DMS153 treated with DMSO at 0.1 percent for 48 hours (cell line): ENCODE measurements at regions not wholly inside any gene's neighbourhood (a gene's known extent, or its start where the extent isn't known, plus 50 kb on each side); places are given as distances from the start of the nearest gene placed in this dataset.
"Not testable (repeated sequence)": the region's sequence is repeated elsewhere in the genome, so short reads cannot be mapped to it uniquely, and the experiment has no call there.

ENCODE experiments used
- DNase-seq: peaks from one replicate; lab custom pipeline; 2025; ENCODE audit not compliant: unreplicated experiment; lab: John Stamatoyannopoulos, UW

DNA sequence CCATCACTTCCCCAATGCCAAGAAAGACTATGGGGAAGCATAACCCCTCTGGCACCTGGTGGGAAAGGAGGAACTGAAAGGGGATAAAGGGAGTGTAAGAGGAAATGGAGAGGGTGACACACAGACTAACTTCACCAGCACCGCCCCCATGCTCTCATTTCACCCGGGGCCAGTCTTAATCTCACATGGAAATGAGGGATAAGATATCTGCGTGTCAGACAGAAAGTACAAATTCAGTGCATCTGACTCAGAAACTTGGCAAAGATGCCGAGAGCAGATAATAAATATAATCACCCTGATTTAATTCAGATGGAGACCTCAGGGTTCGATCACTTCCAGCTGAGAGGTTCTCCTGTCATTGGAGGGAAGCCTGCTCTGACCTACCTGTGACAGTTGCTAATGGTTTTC, 191.6 kb downstream of the DUSP6 start:
- no peak for DNase-seq

DNA sequence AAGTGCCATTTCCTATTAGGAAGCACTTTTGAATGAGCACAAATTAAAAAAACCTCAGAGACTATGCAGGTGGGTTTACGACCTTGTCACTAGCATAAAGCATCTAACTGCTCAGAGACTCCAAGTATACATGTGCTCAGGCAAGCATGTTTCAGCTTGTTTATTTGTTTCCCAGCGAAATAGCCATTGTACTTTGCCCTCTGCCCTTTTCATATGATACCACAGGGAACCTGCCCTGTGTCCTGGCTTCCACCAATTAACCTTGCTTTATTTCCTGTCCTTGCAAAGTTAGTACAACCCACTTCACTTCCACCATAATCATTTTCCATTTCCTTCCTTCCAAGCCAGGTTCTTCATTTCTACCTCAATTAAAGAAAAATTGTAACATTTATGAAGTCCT, 194.9 kb downstream of the DUSP6 start:
- DNase-seq = no peak

DNA sequence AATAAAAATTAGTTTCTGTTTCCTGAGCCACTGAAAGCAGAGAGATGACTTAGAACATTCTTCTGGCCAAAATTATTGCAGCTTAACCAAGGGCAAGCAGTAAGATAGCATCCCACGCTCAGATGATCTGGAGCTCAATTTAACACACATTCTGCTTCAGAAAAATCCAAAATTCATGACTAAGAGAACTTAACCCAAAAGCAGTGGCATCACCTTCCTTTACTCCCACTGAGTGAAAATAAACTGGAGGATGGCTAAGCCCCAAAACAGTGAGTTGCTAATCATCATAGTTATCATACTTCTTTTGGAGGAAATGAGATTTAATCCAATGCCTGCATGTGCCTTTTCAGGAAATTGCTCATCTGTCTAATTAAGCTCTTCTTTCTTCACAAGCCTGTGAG, 195.4 kb downstream of the DUSP6 start:
- DNase-seq = no peak

DNA sequence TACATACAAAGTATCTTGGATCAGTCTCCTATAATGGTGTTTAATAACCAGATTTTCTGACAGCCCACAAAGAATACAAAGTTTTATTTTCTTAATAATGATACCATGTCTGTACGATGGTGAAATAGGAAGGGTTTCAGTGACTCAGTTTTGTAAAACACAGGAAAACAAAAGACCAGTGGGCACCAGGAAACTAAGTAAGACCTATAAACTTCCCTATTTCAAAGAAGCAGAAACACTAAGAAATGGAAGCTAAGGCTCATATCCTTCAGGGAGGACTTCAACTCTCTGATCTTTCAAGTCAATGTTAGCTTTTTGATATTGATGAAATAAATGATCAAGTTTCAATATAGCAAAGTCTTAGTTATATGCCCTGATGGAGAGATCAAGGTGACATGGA, 196.0 kb downstream of the DUSP6 start:
- DNase-seq = no peak

DNA sequence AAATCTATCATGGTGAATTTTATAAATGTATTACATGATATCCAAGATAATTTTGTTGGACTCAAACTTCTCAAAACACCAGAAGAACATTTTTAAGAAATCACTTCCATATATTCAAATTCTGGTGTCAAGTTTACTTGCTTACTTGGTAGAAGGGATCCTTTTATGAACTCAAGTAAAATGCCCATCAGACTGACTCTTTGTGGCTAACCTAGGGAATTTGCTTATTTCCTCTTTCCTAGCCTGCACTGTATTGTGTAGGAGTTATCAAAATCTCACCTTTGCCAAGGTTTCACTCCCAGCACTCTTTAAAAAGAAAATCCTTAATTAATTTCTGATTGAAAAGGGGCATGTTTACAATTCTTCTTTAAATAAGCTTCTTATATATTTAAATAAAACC, 196.5 kb downstream of the DUSP6 start:
- no peak for DNase-seq

DNA sequence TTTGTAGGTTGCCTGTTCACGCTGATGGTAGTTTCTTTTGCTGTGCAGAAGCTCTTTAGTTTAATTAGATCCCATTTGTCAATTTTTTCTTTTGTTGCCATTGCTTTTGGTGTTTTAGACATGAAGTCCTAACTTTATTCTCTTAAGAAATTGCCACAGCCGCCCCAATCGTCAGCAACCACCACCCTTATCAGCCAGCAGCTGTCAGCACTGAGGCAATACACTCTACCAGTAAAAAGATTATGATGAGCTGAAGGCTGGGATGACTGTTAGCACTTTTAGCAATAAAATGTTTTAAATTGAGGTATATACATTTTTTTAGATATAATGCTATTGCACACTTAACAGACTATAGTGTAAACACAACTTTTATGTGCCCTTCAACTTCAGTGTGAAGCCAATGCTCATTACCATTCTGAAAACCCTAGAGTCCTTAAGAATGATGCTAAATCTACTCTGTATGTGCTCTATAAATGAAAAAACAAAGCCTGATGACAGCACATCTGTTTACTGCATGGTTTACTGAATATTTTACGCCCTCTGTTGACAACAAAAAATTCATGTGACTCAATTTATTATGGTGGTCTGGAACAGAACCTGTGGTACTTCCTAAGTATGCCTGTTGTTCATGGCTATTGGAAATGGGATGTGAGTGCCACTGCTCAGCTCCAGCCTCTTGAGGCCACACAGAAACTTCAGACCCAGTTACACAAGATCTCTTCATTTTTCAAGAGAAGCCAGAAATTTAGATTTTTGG, 197.4 kb downstream of the DUSP6 start:
- no peak for DNase-seq

DNA sequence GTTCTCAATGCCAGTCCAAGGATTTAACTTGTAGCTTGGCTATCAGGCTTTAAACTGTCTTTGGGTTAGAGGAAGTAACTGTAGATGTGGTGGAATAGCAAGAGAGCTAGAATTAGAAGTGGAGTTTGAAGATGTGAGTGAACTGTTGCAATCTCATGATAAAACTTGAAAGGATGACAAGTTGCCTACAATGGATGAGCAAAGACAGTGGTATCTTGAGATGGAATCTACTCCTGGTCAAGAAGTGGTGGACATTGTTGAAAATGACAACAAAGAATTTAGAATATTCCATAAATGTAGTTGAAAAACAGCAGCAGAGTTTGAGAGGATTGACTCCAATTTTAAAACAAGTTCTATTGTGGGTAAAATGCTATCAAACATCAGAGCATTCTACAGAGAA, 199.0 kb downstream of the DUSP6 start:
- DNase-seq = no peak

DNA sequence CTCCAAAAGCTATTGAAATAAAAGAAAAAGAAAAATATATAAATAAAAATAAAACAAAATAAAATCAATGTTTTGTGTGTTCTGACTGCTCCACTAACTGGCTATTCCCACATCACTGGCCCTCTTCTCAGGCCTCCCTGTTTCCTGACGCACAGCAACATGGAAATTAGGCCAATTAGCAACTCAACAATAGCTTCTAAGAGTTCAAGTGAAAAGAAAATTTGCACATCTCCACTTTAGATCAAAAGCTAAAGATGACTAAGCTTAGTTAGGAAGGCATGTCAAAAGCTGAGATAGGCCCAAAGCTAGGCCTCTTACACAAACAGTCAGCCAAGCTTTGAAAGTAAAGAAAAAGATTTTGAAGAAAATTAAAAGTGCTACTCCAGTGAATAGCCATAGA, 200.8 kb downstream of the DUSP6 start:
- DNase-seq = no peak

DNA sequence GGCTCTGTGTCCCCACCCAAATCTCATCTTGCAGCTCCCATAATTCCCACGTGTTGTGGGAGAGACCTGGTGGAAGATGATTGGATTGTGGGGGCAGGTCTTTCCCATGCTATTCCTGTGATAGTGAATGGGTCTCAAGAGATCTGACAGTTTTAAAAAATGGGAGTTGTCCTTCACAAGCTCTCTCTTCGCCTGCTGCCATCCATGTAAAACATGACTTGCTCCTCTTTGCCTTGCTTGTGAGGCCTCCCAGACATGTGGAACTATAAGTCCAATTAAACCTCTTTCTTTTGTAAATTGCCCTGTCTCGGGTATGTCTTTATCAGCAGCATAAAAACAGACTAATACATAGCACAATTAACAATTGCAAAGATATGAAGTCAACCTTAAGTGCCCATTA, 201.5 kb downstream of the DUSP6 start:
- DNase-seq = not testable (repeated sequence)

DNA sequence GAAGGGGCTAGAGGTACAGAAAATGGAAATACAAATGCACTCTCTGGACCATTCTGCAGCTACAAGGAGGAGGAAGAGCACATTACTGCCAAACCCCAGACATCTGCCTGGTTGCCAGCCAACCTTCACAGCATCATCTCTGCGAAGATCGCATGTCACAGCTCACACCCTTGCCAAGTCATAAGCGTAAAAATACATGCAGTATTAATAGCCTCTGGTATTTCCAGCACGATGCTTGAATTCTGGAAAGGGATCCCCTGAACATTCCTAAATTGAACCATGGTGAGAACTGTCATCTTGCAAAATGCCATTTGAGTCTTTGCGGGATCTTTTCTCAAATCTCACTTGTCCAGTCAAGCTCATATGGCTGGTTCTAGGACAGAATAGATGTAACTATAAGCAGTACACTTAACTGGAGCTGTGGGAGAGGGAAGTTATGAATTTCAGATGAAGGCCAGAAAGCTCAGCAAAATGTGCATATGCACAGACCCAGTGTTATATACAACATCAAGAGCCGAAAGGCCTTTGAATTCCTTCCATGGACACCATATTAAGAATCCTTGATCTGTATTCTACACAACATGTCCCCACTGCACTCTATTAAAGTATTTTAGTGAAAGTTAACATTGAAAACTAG, 211.6 kb downstream of the DUSP6 start:
- no peak for DNase-seq

DNA sequence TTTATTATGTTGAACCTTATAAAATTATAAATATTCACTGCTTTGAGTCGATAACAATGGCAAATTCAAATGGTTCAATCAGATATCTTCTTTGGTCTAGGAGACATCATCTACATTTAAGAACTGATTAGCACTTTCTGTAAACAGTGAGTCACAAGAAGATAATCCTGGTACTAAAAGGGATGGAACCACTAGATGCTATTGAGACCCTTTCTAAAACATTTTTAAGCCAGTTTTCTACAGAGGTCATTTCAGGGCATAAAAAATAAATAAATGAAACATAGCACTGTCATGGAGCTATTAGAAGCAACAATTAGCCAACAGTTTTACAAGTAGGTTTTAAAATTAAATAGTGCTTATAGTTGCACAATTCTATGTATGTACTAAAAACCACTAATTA, 212.2 kb downstream of the DUSP6 start:
- no peak for DNase-seq

DNA sequence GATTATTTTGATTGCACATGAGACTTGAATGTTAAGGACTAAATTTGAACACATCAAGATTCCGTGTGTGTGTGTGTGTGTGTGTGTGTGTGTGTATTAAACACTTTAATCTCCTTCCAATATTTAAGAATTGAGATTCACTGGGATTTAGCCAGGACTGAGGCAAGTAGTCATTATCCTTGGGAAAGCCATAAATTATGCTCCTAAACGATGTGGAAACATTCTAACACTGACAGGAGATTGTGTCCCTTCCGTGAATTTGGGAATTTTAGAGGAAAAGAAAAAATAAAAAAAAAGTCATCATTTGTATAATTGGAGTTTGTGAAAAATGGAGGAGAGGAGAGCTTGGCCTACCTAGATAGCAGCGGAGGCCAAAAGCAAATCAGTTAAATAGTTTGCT, 212.9 kb downstream of the DUSP6 start:
- DNase-seq = no peak

DNA sequence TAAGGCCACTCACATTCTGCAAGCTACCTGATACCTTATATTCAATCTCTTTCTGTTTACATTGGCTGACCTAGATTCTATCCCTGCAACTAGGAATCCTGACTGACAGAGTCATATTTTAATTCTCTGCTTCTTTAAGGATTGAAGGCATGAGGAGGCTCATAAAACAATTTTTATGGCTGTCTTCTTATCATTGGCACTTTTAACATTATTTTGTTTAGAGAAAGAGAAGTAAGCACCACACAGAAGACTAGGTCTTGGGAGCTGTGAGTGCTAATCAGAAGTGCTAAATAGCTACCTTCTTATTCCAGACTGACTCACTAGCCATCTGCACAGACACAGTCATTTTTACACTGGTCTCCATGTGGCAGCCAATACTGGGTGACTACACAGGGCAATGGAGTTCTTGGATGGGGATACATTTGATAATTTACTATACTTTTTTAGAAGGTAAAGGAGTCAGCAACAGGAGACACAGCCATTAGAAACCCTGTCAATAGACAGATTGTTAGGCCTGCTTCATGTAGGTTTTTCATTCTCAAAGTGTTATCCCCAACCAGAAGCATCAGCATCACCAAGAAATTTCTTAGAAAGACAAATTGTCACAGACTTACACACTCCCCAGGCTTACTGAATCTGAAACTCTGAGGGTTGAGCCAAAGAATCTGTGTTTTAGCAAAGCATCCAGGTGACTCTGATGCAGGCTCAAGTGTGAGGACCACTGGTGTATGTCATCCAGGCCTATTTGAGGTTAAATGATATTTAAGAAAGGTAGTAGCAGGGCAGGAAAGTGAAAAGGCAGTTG, 214.1 kb downstream of the DUSP6 start:
- no peak for DNase-seq

DNA sequence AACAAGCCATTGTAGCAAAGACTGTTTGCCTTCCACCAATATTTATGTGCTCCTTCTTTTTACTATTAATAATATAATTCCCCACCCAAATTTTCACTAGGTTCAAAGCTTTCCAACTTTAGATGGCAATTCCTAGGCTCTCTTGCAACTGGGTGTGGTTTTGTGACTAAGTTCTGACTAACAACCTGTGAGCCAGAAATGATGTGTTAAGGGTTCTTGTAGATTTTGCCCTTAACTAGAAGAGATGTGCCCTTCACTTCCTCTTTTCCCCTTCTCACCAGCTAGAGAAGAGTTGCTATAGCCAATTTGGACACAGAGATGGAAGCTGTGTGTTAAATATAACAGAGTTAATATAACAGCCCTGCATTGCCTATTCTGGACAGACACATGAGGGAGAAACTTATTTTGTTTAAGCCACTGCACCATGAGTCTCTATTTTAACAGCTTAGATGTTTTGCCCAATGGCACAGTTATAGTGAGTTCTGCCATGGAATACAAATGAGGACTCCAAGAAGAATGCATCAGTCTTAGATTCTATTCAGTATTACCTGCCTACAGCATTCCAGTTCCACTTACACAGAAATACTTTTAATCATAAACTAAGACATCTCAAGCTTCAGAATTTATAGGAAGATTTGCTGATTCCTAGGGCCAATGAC, 216.2 kb downstream of the DUSP6 start:
- no peak for DNase-seq

DNA sequence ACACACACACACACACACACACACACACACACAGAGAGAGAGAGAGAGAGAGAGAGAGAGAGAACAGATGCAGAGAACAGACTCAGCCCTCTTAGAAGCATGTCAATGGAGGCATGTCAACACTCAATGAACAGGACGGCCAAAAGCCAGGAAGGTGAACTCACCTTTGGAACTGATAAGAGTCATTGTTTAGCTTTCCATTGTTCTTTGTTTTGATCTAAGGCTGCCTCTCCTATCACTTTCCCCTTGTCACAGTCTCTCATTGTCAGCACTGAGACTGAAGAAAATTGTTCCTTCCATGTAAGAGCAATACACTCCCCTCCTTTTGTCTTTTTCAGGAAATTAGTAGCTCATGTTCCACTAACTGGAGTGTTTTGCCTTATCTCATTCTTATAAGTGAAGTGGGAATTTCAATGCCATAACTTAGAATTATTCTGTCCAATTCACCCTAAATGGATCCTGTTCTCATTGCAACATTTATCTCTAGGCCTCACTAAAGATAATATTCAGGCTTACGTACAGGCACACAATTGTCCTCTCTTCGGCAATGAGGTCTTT, 218.0 kb downstream of the DUSP6 start:
- DNase-seq = no peak

DNA sequence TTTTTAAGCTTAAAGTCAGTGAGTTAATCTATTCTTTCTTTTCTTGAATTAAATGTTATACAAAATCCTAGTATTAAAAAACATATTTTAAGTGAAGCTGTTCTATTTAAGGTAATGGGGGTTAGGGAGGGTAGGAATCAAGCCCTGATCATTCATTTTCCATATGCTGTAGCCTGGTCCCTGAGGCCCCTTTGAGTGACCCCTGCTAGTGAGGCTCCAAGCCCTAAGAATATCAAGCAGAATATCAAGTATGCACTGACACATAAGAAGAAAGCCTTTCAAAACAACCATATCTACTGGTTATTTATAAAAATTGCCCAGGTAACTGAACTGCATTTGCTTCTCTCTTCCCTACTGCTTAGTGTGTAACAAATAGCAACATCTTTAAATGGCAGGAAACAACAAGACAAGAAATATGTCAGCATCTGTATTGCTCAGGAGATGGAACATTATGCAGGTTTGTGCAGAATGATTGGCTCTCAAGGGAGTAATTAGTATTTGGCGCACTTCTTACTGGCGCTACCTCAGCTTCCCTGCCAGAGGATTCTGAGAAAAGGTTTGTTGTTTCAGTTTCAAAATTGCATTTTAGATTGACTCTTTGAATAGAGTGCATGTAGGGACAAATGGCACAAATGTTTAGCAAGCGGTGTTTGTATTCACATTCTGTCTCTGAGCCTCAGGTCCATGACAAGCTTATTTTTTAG, 223.0 kb downstream of the DUSP6 start:
- DNase-seq = no peak

DNA sequence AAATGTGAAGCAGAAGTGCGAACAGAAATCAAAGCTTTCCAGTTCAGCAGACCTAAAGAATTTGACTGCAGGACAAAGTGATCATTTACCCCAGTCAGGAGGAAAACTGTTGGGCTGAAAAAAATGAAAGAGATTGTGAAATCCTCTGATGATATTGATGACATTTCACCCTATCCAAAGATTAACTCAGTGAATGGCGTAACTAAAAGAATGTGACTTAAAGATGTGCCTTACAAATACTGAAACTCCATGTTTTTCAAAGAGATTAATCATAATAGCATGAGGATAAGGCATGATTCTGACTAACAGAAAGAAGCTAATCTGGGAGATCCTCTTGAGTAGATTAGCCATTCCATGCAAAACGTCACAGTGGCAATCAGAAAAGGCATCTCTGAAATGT, 225.6 kb downstream of the DUSP6 start:
- DNase-seq = no peak

DNA sequence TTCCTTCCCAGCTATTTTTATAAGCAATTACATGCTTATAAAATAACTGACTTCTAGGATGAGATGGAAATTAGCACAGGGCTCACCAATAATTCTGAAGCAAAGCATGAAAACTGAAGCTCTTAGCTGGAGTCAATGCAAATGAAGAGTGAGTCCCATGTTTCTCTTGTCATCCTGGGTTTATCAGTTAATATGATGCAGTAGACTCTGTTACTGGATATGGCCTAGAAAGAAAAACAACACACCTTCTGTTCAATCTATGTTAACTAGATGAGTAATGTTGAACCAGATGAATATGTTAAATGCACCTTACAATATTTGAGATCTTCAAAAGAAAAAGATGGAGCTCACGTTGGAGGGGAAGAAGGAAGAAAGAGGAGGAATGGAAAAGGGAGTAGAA, 229.4 kb downstream of the DUSP6 start:
- DNase-seq = no peak

DNA sequence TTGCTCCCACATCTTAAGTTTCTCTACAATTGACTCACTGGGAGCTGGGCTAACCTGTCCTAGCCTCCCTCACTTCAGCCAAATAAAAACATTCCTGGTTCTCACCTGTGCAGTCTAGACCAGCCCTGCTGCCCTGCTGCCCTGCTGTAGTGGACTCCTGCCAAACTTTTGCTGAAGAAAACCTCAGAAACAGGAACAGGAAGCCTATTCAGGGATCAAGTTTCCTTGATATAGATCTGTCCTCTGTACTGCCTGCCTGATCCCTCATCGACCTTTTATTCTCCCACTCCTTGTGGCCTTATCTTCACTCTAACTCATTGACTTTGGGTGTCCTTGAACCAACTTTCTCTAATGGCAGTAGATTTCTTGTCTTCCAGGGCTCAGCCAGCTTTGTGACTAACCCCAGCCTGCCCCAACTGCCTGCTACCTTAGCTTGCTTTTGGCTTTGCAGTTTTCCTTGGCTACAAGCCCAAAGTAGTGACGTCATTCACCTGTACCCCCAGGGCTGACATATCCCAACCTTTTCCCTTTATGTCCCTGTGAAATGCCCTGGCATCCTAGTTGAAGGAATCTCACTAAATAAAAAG, 234.8 kb downstream of the DUSP6 start:
- no peak for DNase-seq

DNA sequence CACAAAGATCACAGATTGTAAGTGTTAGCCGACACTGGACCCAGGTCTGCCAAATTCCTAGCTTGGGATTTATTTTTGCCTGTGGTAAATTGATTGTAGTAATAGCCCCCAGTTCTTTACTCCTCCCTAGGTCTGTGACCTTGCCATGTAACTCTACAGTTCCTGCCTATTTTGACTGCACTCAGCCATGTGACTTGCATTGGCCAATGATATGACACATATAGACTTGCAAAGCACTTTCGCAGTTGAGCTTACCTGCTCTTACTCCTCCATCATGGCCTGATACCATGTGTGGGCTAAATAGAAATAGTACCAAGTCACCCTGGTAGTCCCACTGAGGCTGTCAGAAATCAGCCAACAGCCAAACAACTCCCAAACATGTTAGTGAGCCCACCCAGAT, 240.3 kb downstream of the DUSP6 start:
- no peak for DNase-seq
